ENCODE measurements at regions not wholly inside any gene's neighbourhood (a gene's known extent, or its start where the extent isn't known, plus 50 kb on each side); places are given as distances from the start of the nearest gene placed in this dataset.

DNA sequence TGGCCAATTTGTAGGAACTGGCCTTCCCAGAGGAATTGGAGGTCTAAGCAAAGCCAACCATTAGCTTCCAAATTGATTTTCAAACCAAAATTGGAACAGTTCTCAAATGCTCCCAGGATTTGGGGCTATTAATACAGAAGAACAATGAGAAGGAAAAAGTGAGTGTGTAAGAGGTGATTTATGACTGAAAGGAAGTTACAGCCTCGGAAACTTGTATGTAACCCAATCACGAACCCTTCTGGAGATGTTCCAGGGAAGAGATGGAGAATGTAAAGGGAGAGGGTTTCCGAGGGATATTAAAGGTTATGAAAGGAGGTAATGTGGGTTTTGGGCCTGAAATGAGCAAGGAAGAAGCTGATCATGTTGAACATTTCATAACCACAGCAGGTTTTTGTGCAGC is 93.2 kb upstream of the CXCL14 start:
- TF ChIP-seq JUNB (IDR thresholded peaks at IDR 0.05) = no peak
- TF ChIP-seq, protein P1, sequence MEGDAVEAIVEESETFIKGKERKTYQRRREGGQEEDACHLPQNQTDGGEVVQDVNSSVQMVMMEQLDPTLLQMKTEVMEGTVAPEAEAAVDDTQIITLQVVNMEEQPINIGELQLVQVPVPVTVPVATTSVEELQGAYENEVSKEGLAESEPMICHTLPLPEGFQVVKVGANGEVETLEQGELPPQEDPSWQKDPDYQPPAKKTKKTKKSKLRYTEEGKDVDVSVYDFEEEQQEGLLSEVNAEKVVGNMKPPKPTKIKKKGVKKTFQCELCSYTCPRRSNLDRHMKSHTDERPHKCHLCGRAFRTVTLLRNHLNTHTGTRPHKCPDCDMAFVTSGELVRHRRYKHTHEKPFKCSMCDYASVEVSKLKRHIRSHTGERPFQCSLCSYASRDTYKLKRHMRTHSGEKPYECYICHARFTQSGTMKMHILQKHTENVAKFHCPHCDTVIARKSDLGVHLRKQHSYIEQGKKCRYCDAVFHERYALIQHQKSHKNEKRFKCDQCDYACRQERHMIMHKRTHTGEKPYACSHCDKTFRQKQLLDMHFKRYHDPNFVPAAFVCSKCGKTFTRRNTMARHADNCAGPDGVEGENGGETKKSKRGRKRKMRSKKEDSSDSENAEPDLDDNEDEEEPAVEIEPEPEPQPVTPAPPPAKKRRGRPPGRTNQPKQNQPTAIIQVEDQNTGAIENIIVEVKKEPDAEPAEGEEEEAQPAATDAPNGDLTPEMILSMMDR (IDR thresholded peaks at IDR 0.05) = no peak
- TF ChIP-seq CHD2 (IDR thresholded peaks at IDR 0.05; ENCODE audit: low read length, partially characterized antibody) = no peak
- no peak for TF ChIP-seq RFX5 (IDR thresholded peaks at IDR 0.05)
- TF ChIP-seq SMC3 (IDR thresholded peaks at IDR 0.05) = no peak
- no peak for TF ChIP-seq SREBF2 (IDR thresholded peaks at IDR 0.05)
- TF ChIP-seq EHMT2 (IDR thresholded peaks at IDR 0.05; ENCODE audit: low read depth) = no peak
- no peak for TF ChIP-seq MAFK (IDR thresholded peaks at IDR 0.05; ENCODE audit: partially characterized antibody)
- TF ChIP-seq JUN (IDR thresholded peaks at IDR 0.05) = no peak

Data from A549 (cell line).